ENCODE measurements at regions not wholly inside any gene's neighbourhood (a gene's known extent, or its start where the extent isn't known, plus 50 kb on each side); places are given as distances from the start of the nearest gene placed in this dataset.

DNA sequence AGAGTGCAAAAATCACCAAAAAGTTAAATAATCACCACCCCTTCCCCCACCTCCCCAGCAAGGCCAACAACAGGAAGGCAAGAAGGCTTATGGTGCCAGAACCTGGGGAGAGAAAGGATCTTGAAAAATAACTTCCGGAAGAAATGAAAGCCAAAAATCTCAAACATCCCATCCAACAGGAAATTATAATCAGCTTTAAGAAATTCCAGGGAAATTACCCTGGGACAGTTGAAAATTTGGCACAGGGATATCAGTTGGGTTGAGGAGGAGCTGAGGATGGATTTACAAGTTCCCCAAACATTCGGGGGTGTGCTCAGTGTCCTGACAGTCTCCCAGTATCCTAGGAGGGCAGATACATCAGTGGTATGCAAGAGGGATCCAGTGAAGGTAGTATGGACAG, 82.7 kb downstream of the POLR2M start:
- no peak overlapping the region for H3K14ac ChIP-seq (ENCODE audit: insufficient read depth, low read length)
- no peak overlapping the region for H2BK15ac ChIP-seq (ENCODE audit: low read depth, low read length)
- no peaks in the 10 kb centered on the region for H3K9me3 ChIP-seq (ENCODE audit: control insufficient read depth, low read depth, low read length)
- no peak for DNase-seq
- no peaks in the 10 kb centered on the region for H3K23me2 ChIP-seq (ENCODE audit: insufficient read length, low read depth, low read length, poor library complexity, severe bottlenecking)
- H3K9ac ChIP-seq (ENCODE audit: extremely low read depth, insufficient read length, low read length), result no peak overlapping the region
- peaks cover 9 to 20% of the 10 kb centered on the region in 2 experiments for H3K4me1 Mint-ChIP-seq
- TF ChIP-seq, protein P1, sequence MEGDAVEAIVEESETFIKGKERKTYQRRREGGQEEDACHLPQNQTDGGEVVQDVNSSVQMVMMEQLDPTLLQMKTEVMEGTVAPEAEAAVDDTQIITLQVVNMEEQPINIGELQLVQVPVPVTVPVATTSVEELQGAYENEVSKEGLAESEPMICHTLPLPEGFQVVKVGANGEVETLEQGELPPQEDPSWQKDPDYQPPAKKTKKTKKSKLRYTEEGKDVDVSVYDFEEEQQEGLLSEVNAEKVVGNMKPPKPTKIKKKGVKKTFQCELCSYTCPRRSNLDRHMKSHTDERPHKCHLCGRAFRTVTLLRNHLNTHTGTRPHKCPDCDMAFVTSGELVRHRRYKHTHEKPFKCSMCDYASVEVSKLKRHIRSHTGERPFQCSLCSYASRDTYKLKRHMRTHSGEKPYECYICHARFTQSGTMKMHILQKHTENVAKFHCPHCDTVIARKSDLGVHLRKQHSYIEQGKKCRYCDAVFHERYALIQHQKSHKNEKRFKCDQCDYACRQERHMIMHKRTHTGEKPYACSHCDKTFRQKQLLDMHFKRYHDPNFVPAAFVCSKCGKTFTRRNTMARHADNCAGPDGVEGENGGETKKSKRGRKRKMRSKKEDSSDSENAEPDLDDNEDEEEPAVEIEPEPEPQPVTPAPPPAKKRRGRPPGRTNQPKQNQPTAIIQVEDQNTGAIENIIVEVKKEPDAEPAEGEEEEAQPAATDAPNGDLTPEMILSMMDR (conservative IDR thresholded peaks at IDR 0.05), result no peak
- no peak overlapping the region for H2BK120ac ChIP-seq (ENCODE audit: low read depth, low read length, poor library complexity, severe bottlenecking)
- no peaks in the 10 kb centered on the region for H3K9me3 Mint-ChIP-seq
- H3K4me1 ChIP-seq (ENCODE audit: insufficient read depth, low read length), result no peaks in the 10 kb centered on the region
- H3T11ph ChIP-seq (ENCODE audit: low read length), result no peak overlapping the region
- H3K27me3 ChIP-seq (ENCODE audit: insufficient read depth, low read length), result no peaks in the 10 kb centered on the region
- no peaks in the 10 kb centered on the region for H3K79me2 ChIP-seq (ENCODE audit: insufficient read depth, low read length)
- no peak overlapping the region for H3K27ac Mint-ChIP-seq
- no CpG with 5 or more reads among the region's 2 CpGs for WGBS (ENCODE audit: extremely low coverage, insufficient read length, low lambda C conversion rate)
- H4K91ac ChIP-seq (ENCODE audit: insufficient read length, low read depth, low read length), result no peak overlapping the region
- no peak overlapping the region for H3K56ac ChIP-seq (ENCODE audit: insufficient read length, low read depth, low read length)
- no peaks in the 10 kb centered on the region for H4K20me1 ChIP-seq (ENCODE audit: control insufficient read depth, insufficient read depth, insufficient read length)
- no peak overlapping the region for H2AK5ac ChIP-seq (ENCODE audit: insufficient read length, low read length)
- H3K23ac ChIP-seq (ENCODE audit: insufficient read length, low read depth, low read length), result no peak overlapping the region
- no peak overlapping the region for H4K5ac ChIP-seq (ENCODE audit: insufficient read length, low read depth, low read length)
- H3K4me2 ChIP-seq (ENCODE audit: insufficient read depth, insufficient read length, low read length), result no peak overlapping the region
- H3K4ac ChIP-seq (ENCODE audit: low read depth, low read length), result no peak overlapping the region
- no peak overlapping the region for H3K18ac ChIP-seq (ENCODE audit: insufficient read length, low read depth, low read length)
- no peak overlapping the region for H2BK20ac ChIP-seq (ENCODE audit: low read depth, low read length, poor library complexity, severe bottlenecking)
- no peaks in the 10 kb centered on the region; the same call in none of the 2 replicates for H3K27me3 Mint-ChIP-seq (ENCODE audit: low read depth)
- H3K36me3 Mint-ChIP-seq (ENCODE audit: insufficient read depth in 1 of 3, low read depth in 3 of 3), result no peaks in the 10 kb centered on the region
- no peak overlapping the region for H2BK5ac ChIP-seq (ENCODE audit: insufficient read length, low read length)
- H3K27ac ChIP-seq (ENCODE audit: insufficient read length, low read depth, low read length), result no peak overlapping the region
- no peaks in the 10 kb centered on the region for H3K79me1 ChIP-seq (ENCODE audit: insufficient read depth, low read depth, low read length, poor library complexity, severe bottlenecking)
- no peak overlapping the region for H3K4me3 Mint-ChIP-seq
- no peak overlapping the region for H2AFZ ChIP-seq (ENCODE audit: low read length)
- H2BK12ac ChIP-seq (ENCODE audit: insufficient read length, low read depth, low read length), result no peak overlapping the region
- no peak overlapping the region for H4K8ac ChIP-seq (replicated peaks; ENCODE audit: insufficient read length, low read depth, low read length)
